Fibroblast of skin of back (primary cell): ENCODE measurements at regions not wholly inside any gene's neighbourhood (a gene's known extent, or its start where the extent isn't known, plus 50 kb on each side); places are given as distances from the start of the nearest gene placed in this dataset.
"Not testable (repeated sequence)": the region's sequence is repeated elsewhere in the genome, so short reads cannot be mapped to it uniquely, and the experiment has no call there.

Experiments used
- DNase-seq: peaks from one replicate; pipeline ENCODE4 v3.0.0-alpha.2; 2013

GRCh38 chr10:117601716-117602115, 59.2 kb downstream of the EMX2 start:
- DNase-seq: no peak

- DNase-seq: no peak
Observed at GRCh38 chr10:117603081-117603480, 60.5 kb downstream of the EMX2 start.

- DNase-seq: no peak
Observed at GRCh38 chr10:117603726-117604125, 61.2 kb downstream of the EMX2 start.

GRCh38 chr10:117609095-117609795, 66.7 kb downstream of the EMX2 start:
- peak; percentile 98 for DNase-seq

GRCh38 chr10:117609796-117610170, 67.2 kb downstream of the EMX2 start:
- DNase-seq: no peak

GRCh38 chr10:117610321-117610720, 67.8 kb downstream of the EMX2 start:
- DNase-seq: no peak

GRCh38 chr10:117612113-117612512, 69.6 kb downstream of the EMX2 start:
- no peak for DNase-seq

- no peak for DNase-seq
Observed at GRCh38 chr10:117615649-117616048, 73.1 kb downstream of the EMX2 start.

- no peak for DNase-seq
Observed at GRCh38 chr10:117616179-117616578, 73.6 kb downstream of the EMX2 start.

GRCh38 chr10:117617086-117617485, 74.5 kb downstream of the EMX2 start:
- no peak for DNase-seq

- DNase-seq: no peak
Observed at GRCh38 chr10:117617659-117618058, 75.1 kb downstream of the EMX2 start.

GRCh38 chr10:117619223-117619622, 76.7 kb downstream of the EMX2 start:
- DNase-seq: no peak

GRCh38 chr10:117619707-117620405, 77.3 kb downstream of the EMX2 start:
- no peak for DNase-seq

GRCh38 chr10:117621196-117621595, 78.7 kb downstream of the EMX2 start:
- no peak for DNase-seq

GRCh38 chr10:117621795-117622420, 79.4 kb downstream of the EMX2 start:
- DNase-seq: no peak

- DNase-seq: no peak
Observed at GRCh38 chr10:117622471-117623184, 80.1 kb downstream of the EMX2 start.

- no peak for DNase-seq
Observed at GRCh38 chr10:117626228-117626627, 83.7 kb downstream of the EMX2 start.

GRCh38 chr10:117627561-117627960, 85.0 kb downstream of the EMX2 start:
- no peak for DNase-seq

- DNase-seq: not testable (repeated sequence)
Observed at GRCh38 chr10:117629717-117630116, 87.2 kb downstream of the EMX2 start.

GRCh38 chr10:117631276-117632145, 89.0 kb downstream of the EMX2 start:
- DNase-seq: no peak

- no peak for DNase-seq
Observed at GRCh38 chr10:117632406-117632805, 89.9 kb downstream of the EMX2 start.

GRCh38 chr10:117635826-117636225, 93.3 kb downstream of the EMX2 start:
- peak; percentile 11 for DNase-seq
